Progenitor cell of endocrine pancreas (in vitro differentiated cells): ENCODE measurements at regions not wholly inside any gene's neighbourhood (a gene's known extent, or its start where the extent isn't known, plus 50 kb on each side); places are given as distances from the start of the nearest gene placed in this dataset.
A peak's percentile ranks its signal among the peaks of the same experiment; 100 is the strongest.

ENCODE experiments used
- DNase-seq: peaks from one replicate; pipeline ENCODE4 v3.0.0; 2021; ENCODE audit warnings: low spot score; ENCODE audit not compliant: unreplicated experiment
- H3K27ac Mint-ChIP-seq: 2 replicates; pipeline ENCODE4 v1.8.0; 2021; ENCODE audit warnings: mild to moderate bottlenecking, moderate library complexity, mixed read lengths
- H3K27me3 Mint-ChIP-seq: 2 replicates; pipeline ENCODE4 v1.8.0; 2021; ENCODE audit warnings: mixed read lengths
- H3K36me3 Mint-ChIP-seq: 2 replicates; pipeline ENCODE4 v1.8.0; 2022; ENCODE audit warnings: mixed read lengths; ENCODE audit not compliant: insufficient read depth
- H3K4me1 Mint-ChIP-seq: 2 replicates; pipeline ENCODE4 v1.8.0; 2021; ENCODE audit warnings: low read depth, mixed read lengths
- H3K4me3 Mint-ChIP-seq: 2 replicates; pipeline ENCODE4 v1.8.0; 2021; ENCODE audit warnings: low read depth, mild to moderate bottlenecking, moderate library complexity, mixed read lengths
- H3K9me3 Mint-ChIP-seq: 2 replicates; pipeline ENCODE4 v1.8.0; 2021; ENCODE audit warnings: low read depth, mixed read lengths
- CTCF ChIP-seq: fragments of 200-600 bp; sonication (generic); IDR thresholded peaks from one replicate; pipeline ENCODE4 v1.5.0; 2021; ENCODE audit warnings: antibody characterized with exemption, mild to moderate bottlenecking; ENCODE audit not compliant: unreplicated experiment

GRCh38 chr13:106390367-106390766, 145.1 kb downstream of the EFNB2 start:
- Mint-ChIP-seq H3K4me3 (no peak overlapping the region), H3K9me3 (no peaks in the 10 kb centered on the region), H3K4me1 (peaks cover 10% of the 10 kb centered on the region), H3K36me3 (no peaks in the 10 kb centered on the region), H3K27me3 (peaks cover 8% of the 10 kb centered on the region), H3K27ac (no peak overlapping the region)
- DNase-seq: no peak
- TF ChIP-seq CTCF: no peak

DNA sequence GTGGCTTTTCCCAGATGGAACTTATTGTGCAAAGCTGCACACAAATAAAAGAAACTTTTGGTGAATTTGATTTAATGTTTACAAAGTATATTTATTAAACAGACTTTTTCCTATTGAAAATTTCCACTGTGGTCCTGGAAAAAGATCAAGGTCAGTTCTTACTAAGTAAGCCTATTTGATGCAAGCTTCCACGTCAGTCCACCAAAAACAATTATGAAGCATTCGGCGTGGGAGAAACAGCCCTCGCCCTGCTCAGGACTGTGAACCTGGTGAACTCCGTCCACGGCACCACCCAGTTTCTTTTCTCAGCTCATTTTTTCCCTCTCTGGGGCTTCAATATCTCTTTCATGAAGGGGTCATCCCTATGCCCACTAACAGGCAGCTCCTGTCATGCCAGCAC, 149.8 kb downstream of the EFNB2 start:
- Mint-ChIP-seq H3K27ac (no peak overlapping the region), H3K27me3 (no peaks in the 10 kb centered on the region), H3K36me3 (no peaks in the 10 kb centered on the region), H3K4me3 (no peak overlapping the region), H3K4me1 (peaks cover 25% of the 10 kb centered on the region), H3K9me3 (peaks cover 3% of the 10 kb centered on the region)
- DNase-seq: no peak
- TF ChIP-seq CTCF: no peak

- H3K36me3 Mint-ChIP-seq: no peaks in the 10 kb centered on the region
- TF ChIP-seq CTCF: no peak
- peaks cover 32% of the 10 kb centered on the region for H3K4me1 Mint-ChIP-seq
- peaks cover 3% of the 10 kb centered on the region for H3K9me3 Mint-ChIP-seq
- H3K4me3 Mint-ChIP-seq: no peak overlapping the region
- no peaks in the 10 kb centered on the region for H3K27me3 Mint-ChIP-seq
- DNase-seq: no peak
- no peak overlapping the region for H3K27ac Mint-ChIP-seq
Observed at GRCh38 chr13:106384516-106384915, 150.9 kb downstream of the EFNB2 start.

DNA sequence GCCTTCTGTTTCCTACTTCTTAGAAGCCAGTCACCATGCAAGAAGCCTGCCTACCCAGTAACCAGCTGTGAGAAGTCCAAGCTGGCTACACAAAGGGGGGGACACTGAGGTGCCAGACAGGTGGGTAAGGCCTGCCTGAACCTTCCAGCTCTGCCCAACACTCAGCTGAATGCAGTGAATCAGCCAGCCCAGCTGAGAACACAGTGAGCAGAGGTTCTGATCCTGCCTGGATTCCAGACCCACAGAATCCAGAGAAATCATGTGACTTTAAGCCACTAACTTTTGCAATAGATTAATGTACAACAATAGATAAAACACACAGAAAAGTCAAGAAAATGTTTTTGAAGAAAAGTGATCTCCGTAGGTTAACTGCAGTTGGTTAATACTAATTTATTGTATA, 151.7 kb downstream of the EFNB2 start:
- no peak for DNase-seq
- H3K27ac Mint-ChIP-seq: no peak overlapping the region
- no peak overlapping the region for H3K4me3 Mint-ChIP-seq
- H3K4me1 Mint-ChIP-seq: peaks cover 36% of the 10 kb centered on the region
- H3K9me3 Mint-ChIP-seq: peaks cover 3% of the 10 kb centered on the region
- H3K36me3 Mint-ChIP-seq: no peaks in the 10 kb centered on the region
- no peak for TF ChIP-seq CTCF
- H3K27me3 Mint-ChIP-seq: no peaks in the 10 kb centered on the region

DNA sequence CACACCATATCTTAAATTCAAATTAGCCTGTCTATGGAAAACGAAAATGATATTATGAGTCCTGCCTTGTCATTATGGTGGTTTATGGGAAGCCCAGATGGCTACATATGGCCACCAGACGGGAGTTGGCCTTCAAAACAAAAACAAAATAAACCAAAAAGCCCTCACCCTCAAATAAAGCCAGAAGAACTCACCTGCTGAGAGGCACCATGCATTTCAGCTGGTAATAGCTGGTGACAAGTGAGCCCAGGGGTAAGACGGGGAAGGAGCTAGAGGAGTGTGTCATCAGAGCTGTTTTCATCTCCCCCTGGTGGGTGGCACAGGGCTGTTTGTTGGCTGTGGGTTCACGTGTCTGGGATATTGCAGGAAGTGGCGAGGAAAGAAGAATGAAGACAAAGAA, 152.9 kb downstream of the EFNB2 start:
- TF ChIP-seq CTCF: no peak
- peaks cover 40% of the 10 kb centered on the region for H3K4me1 Mint-ChIP-seq
- peaks cover 3% of the 10 kb centered on the region for H3K9me3 Mint-ChIP-seq
- no peak overlapping the region for H3K27ac Mint-ChIP-seq
- no peak overlapping the region for H3K4me3 Mint-ChIP-seq
- DNase-seq: no peak
- H3K36me3 Mint-ChIP-seq: no peaks in the 10 kb centered on the region
- H3K27me3 Mint-ChIP-seq: no peaks in the 10 kb centered on the region

GRCh38 chr13:106381091-106381490, 154.4 kb downstream of the EFNB2 start:
- TF ChIP-seq CTCF: no peak
- H3K9me3 Mint-ChIP-seq: peaks cover 3% of the 10 kb centered on the region
- H3K4me1 Mint-ChIP-seq: peaks cover 37% of the 10 kb centered on the region
- peak overlapping the region; percentile 78 for H3K27ac Mint-ChIP-seq
- H3K4me3 Mint-ChIP-seq: no peak overlapping the region
- no peaks in the 10 kb centered on the region for H3K36me3 Mint-ChIP-seq
- no peaks in the 10 kb centered on the region for H3K27me3 Mint-ChIP-seq
- DNase-seq: no peak
